Coronary artery (tissue), 2 donors: ENCODE measurements at regions not wholly inside any gene's neighbourhood (a gene's known extent, or its start where the extent isn't known, plus 50 kb on each side); places are given as distances from the start of the nearest gene placed in this dataset.

ENCODE experiments used
- DNase-seq: peaks from one replicate; pipeline ENCODE4 v3.0.0-alpha.2; 2017; ENCODE audit warnings: low spot score
- H3K27ac ChIP-seq, 2 donors: fragments of 200-600 bp; sonication (generic); one replicate each; pipeline ENCODE4 v1.5.1; 2016 to 2019
- H3K4me3 ChIP-seq: fragments of 200-600 bp; sonication (generic); 2 replicates; pipeline ENCODE4 v1.5.1; 2016; ENCODE audit warnings: mild to moderate bottlenecking, moderate library complexity
- CTCF ChIP-seq: fragments of 200-600 bp; sonication (generic); IDR thresholded peaks from one replicate; pipeline ENCODE4 v1.5.1; 2019; ENCODE audit warnings: antibody characterized with exemption

- DNase-seq: no peak
- Histone ChIP-seq H3K27ac (no peak overlapping the region), H3K4me3 (no peak overlapping the region)
- TF ChIP-seq CTCF: no peak
Observed at GRCh38 chr13:107395927-107396662, 819.2 kb downstream of the LIG4 start.

- no peak overlapping the region for H3K27ac ChIP-seq
- DNase-seq: no peak
- H3K4me3 ChIP-seq: no peak overlapping the region
- TF ChIP-seq CTCF: no peak
Observed at GRCh38 chr13:107392205-107392604, 823.1 kb downstream of the LIG4 start.

GRCh38 chr13:107387525-107387924, 819.6 kb upstream of the ARGLU1 start:
- no peak for DNase-seq
- no peak for TF ChIP-seq CTCF
- Histone ChIP-seq H3K27ac (no peak overlapping the region), H3K4me3 (no peak overlapping the region)

GRCh38 chr13:107379407-107380155, 811.6 kb upstream of the ARGLU1 start:
- TF ChIP-seq CTCF: no peak
- H3K4me3 ChIP-seq: no peak overlapping the region
- H3K27ac ChIP-seq: no peak overlapping the region
- DNase-seq: no peak

GRCh38 chr13:107376341-107377125, 808.6 kb upstream of the ARGLU1 start:
- Histone ChIP-seq H3K4me3 (no peak overlapping the region), H3K27ac (no peak overlapping the region)
- no peak for TF ChIP-seq CTCF
- no peak for DNase-seq

- Histone ChIP-seq H3K27ac (no peak overlapping the region), H3K4me3 (no peak overlapping the region)
- DNase-seq: no peak
- TF ChIP-seq CTCF: no peak
Observed at GRCh38 chr13:107375701-107376340, 807.9 kb upstream of the ARGLU1 start.
